Naive thymus-derived CD4-positive, alpha-beta T cell (primary cell): ENCODE measurements at regions not wholly inside any gene's neighbourhood (a gene's known extent, or its start where the extent isn't known, plus 50 kb on each side); places are given as distances from the start of the nearest gene placed in this dataset.

Experiments
- ATAC-seq: fragments of 150-1000 bp; cut with Tn5 transposase; 2 replicates; pipeline ENCODE4 v1.10.0; 2021; ENCODE audit warnings: mild to moderate bottlenecking, moderate library complexity
- CTCF ChIA-PET: fragments of 350-600 bp; sonication (Branson Sonifier 250); formaldehyde crosslinking; loops from one replicate; lab custom pipeline; 2021; ENCODE audit warnings: antibody characterized with exemption; lab: Charles Lee
- POLR2A ChIA-PET: fragments of 350-600 bp; sonication (Branson Sonifier 250); formaldehyde crosslinking; loops from one replicate; lab custom pipeline; 2021; ENCODE audit warnings: antibody characterized with exemption, inconsistent platforms; lab: Charles Lee
- DNase-seq, 9 donors: peaks; one replicate each; pipeline versions ENCODE4 v3.0.0 to v3.0.0-alpha.2; 2020 to 2022; ENCODE audit warnings: mixed read lengths in 1 of 9
- H3K27ac ChIP-seq: one replicate; pipeline ENCODE4 v1.7.0; 2013; ENCODE audit warnings: mild to moderate bottlenecking, low read depth, low read length, moderate library complexity
- H3K27me3 ChIP-seq, 2 donors: one replicate each; pipeline ENCODE4 v1.7.0; 2013; ENCODE audit warnings: low read length in 2 of 2, mild to moderate bottlenecking in 2 of 2, moderate library complexity in 2 of 2; ENCODE audit not compliant: control insufficient read depth in 2 of 2, insufficient read depth in 2 of 2
- H3K36me3 ChIP-seq, 3 experiments: 1 replicate in 2 of 3; 2 replicates in 1 of 3; pipeline ENCODE4 v1.7.0; 2013; ENCODE audit warnings: low read length in 3 of 3, mild to moderate bottlenecking in 3 of 3, moderate library complexity in 1 of 3; ENCODE audit not compliant: insufficient read depth in 3 of 3, control insufficient read depth in 2 of 3
- H3K4me1 ChIP-seq, 2 donors: one replicate each; pipeline ENCODE4 v1.7.0; 2013; ENCODE audit warnings: low read length in 2 of 2, mild to moderate bottlenecking in 2 of 2, moderate library complexity in 1 of 2; ENCODE audit not compliant: control insufficient read depth in 2 of 2, insufficient read depth in 2 of 2
- H3K4me3 ChIP-seq: 2 replicates; pipeline ENCODE4 v1.7.0; 2013; ENCODE audit warnings: mild to moderate bottlenecking, low read length
- H3K9me3 ChIP-seq, 3 experiments: 1 replicate in 2 of 3; 2 replicates in 1 of 3; pipeline ENCODE4 v1.7.0; 2013; ENCODE audit warnings: low read length in 3 of 3; ENCODE audit not compliant: control insufficient read depth in 2 of 3
- H3K27ac Mint-ChIP-seq, 9 donors: one replicate each; pipeline ENCODE4 v1.8.0; 2020 to 2022; ENCODE audit warnings: mixed read lengths in 9 of 9, mild to moderate bottlenecking in 8 of 9, moderate library complexity in 5 of 9, inconsistent platforms in 2 of 9
- H3K27me3 Mint-ChIP-seq, 5 donors: one replicate each; pipeline ENCODE4 v1.8.0; 2021 to 2022; ENCODE audit warnings: mixed read lengths in 5 of 5, mild to moderate bottlenecking in 1 of 5
- H3K36me3 Mint-ChIP-seq, 5 donors: one replicate each; pipeline ENCODE4 v1.8.0; 2020 to 2022; ENCODE audit warnings: mixed read lengths in 5 of 5, mild to moderate bottlenecking in 3 of 5, inconsistent platforms in 1 of 5
- H3K4me1 Mint-ChIP-seq, 7 donors: one replicate each; pipeline ENCODE4 v1.8.0; 2020 to 2022; ENCODE audit warnings: mixed read lengths in 7 of 7, mild to moderate bottlenecking in 3 of 7, inconsistent platforms in 1 of 7
- H3K4me3 Mint-ChIP-seq, 10 donors: one replicate each; pipeline ENCODE4 v1.8.0; 2020 to 2022; ENCODE audit warnings: mild to moderate bottlenecking in 10 of 10, mixed read lengths in 10 of 10, moderate library complexity in 6 of 10, inconsistent platforms in 2 of 10
- H3K9me3 Mint-ChIP-seq, 11 donors: one replicate each; pipeline ENCODE4 v1.8.0; 2020 to 2022; ENCODE audit warnings: mixed read lengths in 11 of 11, mild to moderate bottlenecking in 4 of 11, inconsistent platforms in 1 of 11, moderate library complexity in 1 of 11
- intact Hi-C, 2 donors: fragments of 100-400 bp; cut with micrococcal nuclease; formaldehyde crosslinking; loops; one replicate each; pipeline ENCODE4 v1.15.1; 2023

DNA sequence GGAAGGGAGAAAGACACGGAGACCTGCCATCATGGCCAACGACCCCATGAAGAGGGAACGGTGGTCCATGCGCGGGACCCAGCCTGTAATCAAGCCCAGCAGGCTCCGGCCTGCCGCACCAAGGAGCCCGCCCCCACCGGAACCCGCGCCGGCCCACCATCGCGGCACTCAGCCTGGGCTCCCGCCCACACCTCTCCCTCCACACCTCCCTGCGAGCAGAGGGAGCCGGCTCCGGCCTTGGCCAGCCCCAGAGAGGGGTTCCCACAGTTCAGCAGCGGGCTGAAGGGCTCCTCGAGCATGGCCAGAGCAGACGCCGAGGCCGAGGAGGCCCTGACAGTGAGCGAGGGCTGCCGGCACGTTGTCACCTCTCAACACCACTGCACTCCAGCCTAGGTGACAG, 1302.8 kb upstream of the CNTN5 start:
- no peaks in the 10 kb centered on the region for H3K9me3 ChIP-seq
- Mint-ChIP-seq H3K9me3 (peaks cover 0 to 12% (median 0%) of the 10 kb centered on the region in 11 donors), H3K4me1 (no peaks in the 10 kb centered on the region), H3K36me3 (no peaks in the 10 kb centered on the region), H3K27me3 (no peaks in the 10 kb centered on the region), H3K27ac (no peak overlapping the region), H3K4me3 (no peak overlapping the region)
- H3K27ac ChIP-seq: no peak overlapping the region
- ChIA-PET CTCF (no interaction called here), POLR2A (no interaction called here)
- intact Hi-C loops: no loop called here
- H3K27me3 ChIP-seq: no peaks in the 10 kb centered on the region
- no peaks in the 10 kb centered on the region for H3K4me1 ChIP-seq
- ATAC-seq (no peak), DNase-seq (no peak)
- no peaks in the 10 kb centered on the region for H3K36me3 ChIP-seq
- H3K4me3 ChIP-seq: no peak overlapping the region

DNA sequence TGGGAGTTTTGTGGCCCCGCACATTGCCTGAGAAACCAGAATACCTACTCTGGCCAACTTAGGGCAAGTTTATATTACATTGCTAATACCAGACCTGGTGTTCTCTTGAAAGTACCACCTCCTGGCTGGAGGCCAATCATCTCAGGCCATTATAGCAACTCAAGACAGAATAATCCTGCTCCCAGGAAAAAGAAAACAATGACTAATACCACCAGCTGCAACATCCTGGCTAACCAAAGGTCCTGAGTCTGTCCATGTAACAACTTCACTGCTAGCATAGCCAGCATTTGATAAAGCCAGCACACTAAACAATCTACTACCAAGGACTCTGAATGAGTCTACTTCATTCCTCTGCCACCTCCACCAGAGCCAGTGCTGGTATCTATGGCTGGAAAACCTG, 1298.7 kb upstream of the CNTN5 start:
- ATAC-seq (no peak), DNase-seq (no peak)
- Histone ChIP-seq H3K36me3 (no peaks in the 10 kb centered on the region), H3K27me3 (no peaks in the 10 kb centered on the region), H3K4me3 (no peak overlapping the region), H3K4me1 (no peaks in the 10 kb centered on the region), H3K27ac (no peak overlapping the region), H3K9me3 (no peaks in the 10 kb centered on the region)
- Mint-ChIP-seq H3K4me1 (no peaks in the 10 kb centered on the region), H3K27me3 (no peaks in the 10 kb centered on the region), H3K4me3 (no peak overlapping the region), H3K27ac (no peak overlapping the region), H3K9me3 (peaks cover 0 to 14% (median 5%) of the 10 kb centered on the region in 11 donors), H3K36me3 (no peaks in the 10 kb centered on the region)
- CTCF ChIA-PET: no interaction called here
- intact Hi-C loops: no loop called here
- POLR2A ChIA-PET: no interaction called here

GRCh38 chr11:97722721-97723120, 1298.0 kb upstream of the CNTN5 start:
- ATAC-seq: no peak
- POLR2A ChIA-PET: no interaction called here
- peaks cover 0 to 14% (median 5%) of the 10 kb centered on the region in 11 donors for H3K9me3 Mint-ChIP-seq

GRCh38 chr11:97729546-97730272, 1291.0 kb upstream of the CNTN5 start:
- DNase-seq (no peak), ATAC-seq (no peak)
- ChIA-PET POLR2A (no interaction called here), CTCF (no interaction called here)
- H3K4me1 Mint-ChIP-seq: no peaks in the 10 kb centered on the region
- H3K27me3 ChIP-seq: no peaks in the 10 kb centered on the region
- no peak overlapping the region for H3K4me3 Mint-ChIP-seq
- no peaks in the 10 kb centered on the region for H3K27me3 Mint-ChIP-seq
- H3K9me3 Mint-ChIP-seq: peaks cover 2 to 32% (median 8%) of the 10 kb centered on the region in 11 donors
- H3K36me3 Mint-ChIP-seq: peaks cover 0 to 3% (median 0%) of the 10 kb centered on the region in 5 donors
- H3K36me3 ChIP-seq: no peaks in the 10 kb centered on the region
- H3K9me3 ChIP-seq: no peaks in the 10 kb centered on the region
- intact Hi-C loops: no loop called here
- no peak overlapping the region for H3K27ac Mint-ChIP-seq
- H3K27ac ChIP-seq: no peak overlapping the region
- no peak overlapping the region for H3K4me3 ChIP-seq
- no peaks in the 10 kb centered on the region for H3K4me1 ChIP-seq

More at GRCh38 chr11:97722721-97723120, 1298.0 kb upstream of the CNTN5 start:
- CTCF ChIA-PET: no interaction called here
- no peaks in the 10 kb centered on the region for H3K27me3 ChIP-seq
- H3K9me3 ChIP-seq: no peaks in the 10 kb centered on the region
- no peaks in the 10 kb centered on the region for H3K4me1 ChIP-seq
- no peaks in the 10 kb centered on the region for H3K4me1 Mint-ChIP-seq
- no peak overlapping the region for H3K27ac ChIP-seq
- H3K4me3 ChIP-seq: no peak overlapping the region
- H3K27ac Mint-ChIP-seq: no peak overlapping the region
- H3K27me3 Mint-ChIP-seq: no peaks in the 10 kb centered on the region
- no peak for DNase-seq
- no peak overlapping the region for H3K4me3 Mint-ChIP-seq
- H3K36me3 ChIP-seq: no peaks in the 10 kb centered on the region
- intact Hi-C loops: no loop called here
- H3K36me3 Mint-ChIP-seq: no peaks in the 10 kb centered on the region

DNA sequence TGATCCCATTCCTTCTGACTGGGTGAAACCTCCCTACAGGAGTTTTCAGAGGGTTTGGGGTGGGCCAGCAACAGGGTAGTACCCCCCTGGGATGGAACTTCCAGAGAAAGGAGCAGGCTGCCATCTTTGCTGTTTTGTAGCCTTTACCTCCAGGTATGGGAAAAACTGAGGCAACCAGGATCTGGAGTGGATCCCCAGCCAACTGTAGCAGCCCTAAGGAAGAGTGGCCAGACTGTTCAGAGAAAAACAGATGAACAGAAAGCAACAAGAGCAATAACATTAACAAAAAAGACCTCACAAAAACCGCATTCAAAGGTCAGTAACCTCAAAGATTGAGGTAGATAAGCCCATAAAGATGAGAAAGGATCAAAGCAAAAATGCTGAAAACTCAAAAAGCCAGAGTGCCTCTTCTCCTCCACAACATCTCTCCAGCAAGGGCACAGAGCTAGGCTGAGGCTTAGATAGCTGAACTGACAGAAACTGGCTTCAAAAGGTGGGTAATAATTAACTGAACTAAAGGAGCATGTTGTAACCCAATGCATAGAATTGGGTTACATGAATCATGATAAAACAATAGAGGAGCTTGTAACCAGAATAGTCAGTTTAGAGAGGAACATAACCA, 1288.6 kb upstream of the CNTN5 start:
- peaks cover 0 to 3% (median 0%) of the 10 kb centered on the region in 5 donors for H3K36me3 Mint-ChIP-seq
- ChIA-PET CTCF (no interaction called here), POLR2A (no interaction called here)
- Histone ChIP-seq H3K4me3 (no peak overlapping the region), H3K36me3 (no peaks in the 10 kb centered on the region), H3K9me3 (no peaks in the 10 kb centered on the region), H3K4me1 (no peaks in the 10 kb centered on the region), H3K27ac (no peak overlapping the region), H3K27me3 (no peaks in the 10 kb centered on the region)
- no peak overlapping the region for H3K27ac Mint-ChIP-seq
- intact Hi-C loops: no loop called here
- H3K27me3 Mint-ChIP-seq: no peaks in the 10 kb centered on the region
- peaks cover 2 to 24% (median 6%) of the 10 kb centered on the region in 11 donors for H3K9me3 Mint-ChIP-seq
- no peak overlapping the region for H3K4me3 Mint-ChIP-seq
- ATAC-seq: no peak
- H3K4me1 Mint-ChIP-seq: no peaks in the 10 kb centered on the region
- DNase-seq: no peak

- H3K27me3 Mint-ChIP-seq: no peaks in the 10 kb centered on the region
- H3K27ac ChIP-seq: no peak overlapping the region
- no peak for DNase-seq
- no peaks in the 10 kb centered on the region for H3K36me3 ChIP-seq
- H3K36me3 Mint-ChIP-seq: peaks cover 0 to 5% (median 0%) of the 10 kb centered on the region in 5 donors
- CTCF ChIA-PET: no interaction called here
- peaks cover 2 to 28% (median 17%) of the 10 kb centered on the region in 11 donors for H3K9me3 Mint-ChIP-seq
- intact Hi-C loops: no loop called here
- no peaks in the 10 kb centered on the region for H3K9me3 ChIP-seq
- no peaks in the 10 kb centered on the region for H3K27me3 ChIP-seq
- H3K4me1 ChIP-seq: no peaks in the 10 kb centered on the region
- H3K27ac Mint-ChIP-seq: no peak overlapping the region
- H3K4me1 Mint-ChIP-seq: no peaks in the 10 kb centered on the region
- ATAC-seq: no peak
- H3K4me3 ChIP-seq: no peak overlapping the region
- POLR2A ChIA-PET: no interaction called here
- H3K4me3 Mint-ChIP-seq: no peak overlapping the region
Observed at GRCh38 chr11:97738751-97739150, 1282.0 kb upstream of the CNTN5 start.
